ENCODE measurements at regions not wholly inside any gene's neighbourhood (a gene's known extent, or its start where the extent isn't known, plus 50 kb on each side); places are given as distances from the start of the nearest gene placed in this dataset.

- no peak for TF ChIP-seq PCBP2 (optimal IDR thresholded peaks at IDR 0.05; ENCODE audit: low read depth, low read length, poor library complexity, severe bottlenecking)
- TF ChIP-seq ZNF781 (CRISPR knock-in tag; IDR thresholded peaks at IDR 0.05; ENCODE audit: borderline replicate concordance, not compliant biosample characterization): no peak
- TF ChIP-seq ARNT2 (CRISPR knock-in tag; IDR thresholded peaks at IDR 0.05; ENCODE audit: low read depth): no peak; the same call in 1 of the 2 replicates
- no peak; the same call in 1 of the 2 replicates for TF ChIP-seq ARID3A (IDR thresholded peaks at IDR 0.05; ENCODE audit: low read depth, low read length)
- TF ChIP-seq MAFG (CRISPR knock-in tag; IDR thresholded peaks at IDR 0.05): no peak
- TF ChIP-seq NFRKB (IDR thresholded peaks at IDR 0.05): no peak
- TF ChIP-seq FOXM1 (CRISPR knock-in tag; IDR thresholded peaks at IDR 0.05): no peak
- TF ChIP-seq MZF1 (CRISPR knock-in tag; IDR thresholded peaks at IDR 0.05; ENCODE audit: borderline replicate concordance): no peak
- no peak for TF ChIP-seq SMARCE1 (IDR thresholded peaks at IDR 0.05; ENCODE audit: borderline replicate concordance)
- TF ChIP-seq ZNF652 (CRISPR knock-in tag; IDR thresholded peaks at IDR 0.05; ENCODE audit: borderline replicate concordance, low read depth): no peak
- TF ChIP-seq CEBPG (CRISPR knock-in tag; IDR thresholded peaks at IDR 0.05): peak; percentile 94
- TF ChIP-seq MNT (IDR thresholded peaks at IDR 0.05): peak; percentile 50
- no peak for TF ChIP-seq ATF5 (CRISPR knock-in tag; IDR thresholded peaks at IDR 0.05; ENCODE audit: low read depth)
- TF ChIP-seq DNMT1 (CRISPR knock-in tag; IDR thresholded peaks at IDR 0.05): no peak
- no peak for TF ChIP-seq TARDBP (CRISPR knock-in tag; IDR thresholded peaks at IDR 0.05)
- TF ChIP-seq ZKSCAN5 (CRISPR knock-in tag; IDR thresholded peaks at IDR 0.05): no peak
- TF ChIP-seq TEF (CRISPR knock-in tag; IDR thresholded peaks at IDR 0.05): no peak
- no peak; the same call in 1 of the 2 replicates for TF ChIP-seq ZNF644 (CRISPR knock-in tag; IDR thresholded peaks at IDR 0.05; ENCODE audit: low read depth)
- no peak for TF ChIP-seq SCMH1 (CRISPR knock-in tag; IDR thresholded peaks at IDR 0.05; ENCODE audit: borderline replicate concordance)
- TF ChIP-seq ZNF761 (CRISPR knock-in tag; conservative IDR thresholded peaks at IDR 0.05): 0 out of 2 replicates have a peak, but pooled peaks have one; percentile 25
- no peak for TF ChIP-seq ZNF251 (CRISPR knock-in tag; IDR thresholded peaks at IDR 0.05)
- no peak for TF ChIP-seq ZBTB7A (CRISPR knock-in tag; IDR thresholded peaks at IDR 0.05)
- no peak for TF ChIP-seq NPAS2 (CRISPR knock-in tag; IDR thresholded peaks at IDR 0.05; ENCODE audit: borderline replicate concordance)
- peak; percentile 40; the same call in 1 of the 2 replicates for TF ChIP-seq HNF4A (CRISPR knock-in tag; IDR thresholded peaks at IDR 0.05)
- TF ChIP-seq ZNF598 (CRISPR knock-in tag; IDR thresholded peaks at IDR 0.05; ENCODE audit: borderline replicate concordance): no peak
- no peak; the same call in none of the 2 replicates for TF ChIP-seq CREM (IDR thresholded peaks at IDR 0.05)
- no peak for TF ChIP-seq CREM (CRISPR knock-in tag; IDR thresholded peaks at IDR 0.05)
- peak; percentile 82 for TF ChIP-seq ATF7 (IDR thresholded peaks at IDR 0.05)
- TF ChIP-seq ATF7 (CRISPR knock-in tag; IDR thresholded peaks at IDR 0.05): peak; percentile 87
- no peak for TF ChIP-seq FLYWCH1 (CRISPR knock-in tag; IDR thresholded peaks at IDR 0.05)
These were observed 100.7 kb upstream of the SLC25A33 start (continued) for GRCh38 chr1:9438431-9439073.
